C4-2B (cell line): ENCODE measurements at regions not wholly inside any gene's neighbourhood (a gene's known extent, or its start where the extent isn't known, plus 50 kb on each side); places are given as distances from the start of the nearest gene placed in this dataset.
"Not testable (repeated sequence)": the region's sequence is repeated elsewhere in the genome, so short reads cannot be mapped to it uniquely, and the experiment has no call there.

ENCODE experiments used
- H3K27ac ChIP-seq: fragments of 450-650 bp; 2 replicates; pipeline ENCODE4 v1.5.1; 2017
- ZFX ChIP-seq: fragments of 450-650 bp; IDR thresholded peaks from 2 replicates; pipeline ENCODE4 v1.6.1; 2017
- TF ChIP-seq, protein P1 (sequence below): fragments of 450-650 bp; conservative IDR thresholded peaks from 2 replicates; pipeline ENCODE4 v1.5.1; 2017; ENCODE audit warnings: mild to moderate bottlenecking

DNA sequence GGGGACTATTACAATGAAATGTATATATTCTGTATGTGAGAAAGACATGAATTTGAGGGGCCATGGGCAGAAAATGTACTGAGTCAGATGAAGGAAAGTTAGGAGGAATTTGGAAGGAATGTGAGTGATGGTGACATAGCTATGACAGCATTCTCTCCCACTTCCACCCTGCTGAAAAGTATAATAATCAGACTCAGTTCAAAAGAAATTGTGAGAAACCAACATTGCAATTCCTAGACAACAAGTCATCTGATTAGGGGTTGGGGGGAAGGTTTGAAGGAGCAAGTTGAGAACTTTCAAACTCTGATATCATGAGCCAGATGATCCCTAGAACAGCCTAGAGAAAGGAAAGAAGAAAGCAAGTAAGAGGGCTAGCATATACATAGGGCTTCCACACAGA lies 370.6 kb downstream of the DMRTA1 start:
- TF ChIP-seq ZFX: no peak
- TF ChIP-seq, protein P1, sequence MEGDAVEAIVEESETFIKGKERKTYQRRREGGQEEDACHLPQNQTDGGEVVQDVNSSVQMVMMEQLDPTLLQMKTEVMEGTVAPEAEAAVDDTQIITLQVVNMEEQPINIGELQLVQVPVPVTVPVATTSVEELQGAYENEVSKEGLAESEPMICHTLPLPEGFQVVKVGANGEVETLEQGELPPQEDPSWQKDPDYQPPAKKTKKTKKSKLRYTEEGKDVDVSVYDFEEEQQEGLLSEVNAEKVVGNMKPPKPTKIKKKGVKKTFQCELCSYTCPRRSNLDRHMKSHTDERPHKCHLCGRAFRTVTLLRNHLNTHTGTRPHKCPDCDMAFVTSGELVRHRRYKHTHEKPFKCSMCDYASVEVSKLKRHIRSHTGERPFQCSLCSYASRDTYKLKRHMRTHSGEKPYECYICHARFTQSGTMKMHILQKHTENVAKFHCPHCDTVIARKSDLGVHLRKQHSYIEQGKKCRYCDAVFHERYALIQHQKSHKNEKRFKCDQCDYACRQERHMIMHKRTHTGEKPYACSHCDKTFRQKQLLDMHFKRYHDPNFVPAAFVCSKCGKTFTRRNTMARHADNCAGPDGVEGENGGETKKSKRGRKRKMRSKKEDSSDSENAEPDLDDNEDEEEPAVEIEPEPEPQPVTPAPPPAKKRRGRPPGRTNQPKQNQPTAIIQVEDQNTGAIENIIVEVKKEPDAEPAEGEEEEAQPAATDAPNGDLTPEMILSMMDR: no peak

DNA sequence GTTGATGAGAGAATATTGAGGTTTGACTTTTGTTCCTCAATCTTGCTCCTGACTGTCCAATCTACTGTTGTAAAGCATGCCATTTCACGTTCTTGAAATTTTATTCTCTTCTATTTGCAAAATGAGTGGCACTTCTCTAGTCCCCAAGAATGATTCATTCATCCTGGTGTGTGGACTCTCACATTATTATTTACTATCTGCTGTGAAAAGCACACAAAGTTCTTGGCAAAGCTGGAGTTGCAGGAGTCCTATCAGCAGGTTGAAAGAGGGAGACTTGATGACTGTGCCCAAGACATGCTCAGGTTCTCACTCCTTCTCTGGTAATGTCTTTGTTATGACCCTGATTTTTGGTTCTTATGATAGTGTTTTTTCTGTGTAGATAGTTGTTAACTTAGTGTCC lies 382.6 kb downstream of the DMRTA1 start:
- H3K27ac ChIP-seq: no peak overlapping the region
- no peak for TF ChIP-seq ZFX
- TF ChIP-seq, protein P1: no peak

More for the DNA sequence above, 370.6 kb downstream of the DMRTA1 start:
- H3K27ac ChIP-seq: no peak overlapping the region

DNA sequence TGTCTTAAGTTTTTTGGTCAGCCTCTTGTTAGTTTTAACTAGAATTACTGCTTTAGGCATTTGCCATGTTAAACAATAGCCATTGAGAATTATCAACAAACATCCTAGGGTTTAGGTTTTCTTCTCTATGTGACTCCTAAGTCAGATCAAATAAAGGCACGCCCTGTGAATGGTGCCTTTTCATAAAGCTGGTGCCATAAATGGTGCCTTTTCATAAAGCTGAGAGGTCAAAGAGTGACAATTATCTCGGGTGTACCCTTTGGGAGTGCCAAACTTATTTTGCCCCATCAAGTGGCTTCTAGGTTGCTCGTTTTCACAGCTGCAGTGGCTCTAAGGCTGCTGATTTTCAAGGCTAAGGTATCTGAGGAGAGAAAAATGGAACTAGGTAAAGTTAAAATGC lies 391.6 kb downstream of the DMRTA1 start:
- no peak overlapping the region for H3K27ac ChIP-seq
- TF ChIP-seq, protein P1: no peak
- no peak for TF ChIP-seq ZFX

DNA sequence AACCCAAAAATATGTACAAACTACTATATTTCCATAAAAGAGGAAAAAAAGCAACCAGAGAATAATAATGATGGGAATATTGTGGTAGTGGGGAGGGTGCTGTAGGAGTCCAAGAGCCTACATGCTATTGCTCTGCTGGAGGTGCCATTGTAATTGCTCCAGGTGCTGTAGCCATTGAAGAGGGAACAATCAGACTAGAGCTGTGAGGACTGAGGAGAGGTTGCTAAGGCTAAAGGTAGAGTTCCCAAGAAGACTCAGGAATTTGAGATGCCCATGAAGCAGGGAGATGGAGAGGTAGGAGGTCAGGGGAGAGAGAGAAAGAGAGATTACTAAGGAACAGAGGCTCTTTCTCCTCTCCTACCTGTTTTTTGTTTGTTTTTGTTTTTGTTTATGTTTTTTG lies 394.0 kb downstream of the DMRTA1 start:
- TF ChIP-seq, protein P1: no peak
- TF ChIP-seq ZFX: no peak
- H3K27ac ChIP-seq: no peak overlapping the region

DNA sequence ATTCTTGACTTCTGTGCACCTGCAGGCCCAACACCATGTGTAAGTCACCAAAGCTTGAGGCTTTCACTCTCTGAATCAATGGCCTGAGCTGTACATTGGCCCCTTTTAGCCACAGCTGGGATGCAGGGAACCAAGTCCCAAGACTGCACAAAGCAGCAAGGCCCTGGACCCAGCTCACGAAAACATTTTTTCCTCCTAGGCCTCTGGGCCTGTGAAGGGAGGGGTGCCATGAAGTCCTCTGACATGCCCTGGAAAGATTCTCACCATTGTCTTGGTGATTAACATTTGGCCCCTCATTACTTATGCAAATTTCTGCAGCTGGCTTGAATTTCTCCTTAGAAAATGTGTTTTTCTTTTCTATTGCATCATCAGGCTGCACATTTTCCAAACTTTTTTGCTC lies 398.6 kb downstream of the DMRTA1 start:
- not testable (repeated sequence) for H3K27ac ChIP-seq

DNA sequence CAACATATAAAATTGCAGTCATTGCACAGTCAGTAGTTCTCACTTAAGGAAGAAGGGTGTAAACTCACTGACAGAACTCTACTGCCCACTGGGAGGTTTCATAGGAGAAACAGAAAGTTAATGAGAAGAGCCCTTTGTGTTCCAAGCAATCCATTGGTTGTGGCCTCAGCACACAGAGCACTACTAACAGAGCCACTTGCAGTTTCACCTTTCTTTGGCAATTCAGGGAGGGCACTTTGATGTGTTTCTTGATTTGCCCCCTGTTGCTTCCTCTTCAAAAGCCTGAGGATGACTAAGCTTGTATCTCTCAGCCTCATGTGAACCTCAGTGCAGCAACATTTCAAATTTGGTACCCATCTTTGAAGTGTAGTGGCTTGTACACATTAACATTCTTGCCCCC lies 409.4 kb downstream of the DMRTA1 start:
- no peak for TF ChIP-seq ZFX
- TF ChIP-seq, protein P1: no peak
- no peak overlapping the region for H3K27ac ChIP-seq

DNA sequence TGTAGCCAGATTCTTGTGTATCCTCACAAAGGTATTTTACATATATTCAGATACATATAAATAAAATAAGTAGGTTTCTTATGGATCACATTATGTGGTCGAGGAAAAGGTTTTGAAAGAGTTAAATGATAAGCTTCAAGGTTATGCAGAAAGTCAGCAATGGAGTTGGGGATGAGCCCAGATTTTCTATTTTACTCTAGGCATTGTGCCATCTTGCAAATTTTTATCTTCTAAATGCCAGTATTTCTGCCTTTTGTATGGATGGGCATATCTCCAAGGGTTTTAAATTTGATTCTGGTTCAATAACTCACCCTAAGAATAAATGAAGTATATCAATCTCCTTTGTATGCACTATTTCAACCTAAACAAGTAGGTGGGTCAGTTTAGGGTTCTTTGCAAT lies 410.7 kb downstream of the DMRTA1 start:
- no peak overlapping the region for H3K27ac ChIP-seq
- TF ChIP-seq ZFX: no peak
- TF ChIP-seq, protein P1: no peak

DNA sequence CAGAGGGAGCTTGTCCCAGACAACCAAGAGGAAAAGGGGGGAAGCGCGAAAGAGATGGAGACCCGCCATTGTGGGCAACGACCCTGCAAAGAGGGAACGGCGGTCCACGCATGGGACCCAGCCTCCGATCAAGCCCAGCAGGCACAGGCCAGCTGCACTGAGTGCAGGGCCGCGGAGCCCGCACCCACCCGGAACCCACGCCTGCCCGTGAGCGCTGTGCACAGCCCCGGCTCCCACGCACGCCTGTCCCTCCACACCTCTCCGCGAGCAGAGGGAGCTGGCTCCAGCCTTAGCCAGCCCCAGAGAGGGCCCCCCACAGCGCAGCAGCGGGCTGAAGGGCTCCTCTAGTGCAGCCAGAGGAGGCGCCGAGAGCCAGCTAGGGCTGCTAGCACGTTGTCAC lies 416.5 kb downstream of the DMRTA1 start:
- TF ChIP-seq, protein P1: no peak
- TF ChIP-seq ZFX: no peak

More for the DNA sequence above, 416.5 kb downstream of the DMRTA1 start:
- H3K27ac ChIP-seq: no peak overlapping the region
